GM23338 (cell line): ENCODE measurements at regions not wholly inside any gene's neighbourhood (a gene's known extent, or its start where the extent isn't known, plus 50 kb on each side); places are given as distances from the start of the nearest gene placed in this dataset.

Source experiments
- EZH2phosphoT487 ChIP-seq: fragments of 200-600 bp; sonication (generic); IDR thresholded peaks from one replicate; pipeline ENCODE4 v1.8.1; 2018; ENCODE audit warnings: antibody characterized with exemption; ENCODE audit not compliant: unreplicated experiment
- JUNB ChIP-seq: IDR thresholded peaks from one replicate; pipeline ENCODE4 v1.6.1; 2016; ENCODE audit warnings: antibody characterized with exemption; ENCODE audit not compliant: unreplicated experiment
- POLR2AphosphoS5 ChIP-seq: IDR thresholded peaks from 2 replicates; pipeline ENCODE4 v1.6.1; 2016; ENCODE audit warnings: antibody characterized with exemption, low read depth
- STAT1 ChIP-seq: IDR thresholded peaks from one replicate; pipeline ENCODE4 v1.6.1; 2016; ENCODE audit warnings: antibody characterized with exemption; ENCODE audit not compliant: unreplicated experiment
- ZNF114 ChIP-seq: fragments of 250-450 bp; sonication (Bioruptor Pico); IDR thresholded peaks from 2 replicates; pipeline ENCODE4 v1.5.0; 2020; ENCODE audit warnings: mild to moderate bottlenecking, moderate library complexity
- ZNF331 ChIP-seq: fragments of 250-450 bp; sonication (Bioruptor Pico); IDR thresholded peaks from 2 replicates; pipeline ENCODE4 v1.5.0; 2020; ENCODE audit warnings: low read depth, mild to moderate bottlenecking, moderate library complexity
- TF ChIP-seq, protein P1 (sequence below), 2 experiments: fragments of 200-600 bp in 1 of 2; sonication (generic) in 1 of 2; conservative IDR thresholded peaks; 2 replicates each; pipeline versions ENCODE4 v1.5.1 to v1.6.1; 2016 to 2017; ENCODE audit warnings: antibody characterized with exemption in 2 of 2, low read depth in 2 of 2, mild to moderate bottlenecking in 2 of 2, moderate library complexity in 1 of 2

DNA sequence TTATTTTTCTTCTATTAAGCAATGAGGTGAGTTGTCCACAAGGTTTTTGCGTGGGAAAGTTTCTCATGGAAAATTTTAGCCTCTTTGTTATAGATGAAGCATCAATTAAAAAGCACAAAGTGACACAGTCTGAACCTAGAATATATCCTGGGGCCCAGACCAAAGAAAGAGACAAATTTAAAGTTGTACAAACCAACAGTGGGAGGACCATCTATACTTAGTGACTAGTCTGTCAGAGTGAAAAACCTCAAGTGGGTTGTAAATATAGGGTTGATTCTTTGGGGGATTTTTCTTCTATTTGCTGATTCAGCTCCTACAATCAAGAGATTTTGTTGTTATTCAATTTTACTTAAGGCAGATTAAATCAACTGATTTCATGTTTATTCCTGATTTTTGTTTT lies 256.2 kb downstream of the SATB2 start:
- TF ChIP-seq, protein P1, sequence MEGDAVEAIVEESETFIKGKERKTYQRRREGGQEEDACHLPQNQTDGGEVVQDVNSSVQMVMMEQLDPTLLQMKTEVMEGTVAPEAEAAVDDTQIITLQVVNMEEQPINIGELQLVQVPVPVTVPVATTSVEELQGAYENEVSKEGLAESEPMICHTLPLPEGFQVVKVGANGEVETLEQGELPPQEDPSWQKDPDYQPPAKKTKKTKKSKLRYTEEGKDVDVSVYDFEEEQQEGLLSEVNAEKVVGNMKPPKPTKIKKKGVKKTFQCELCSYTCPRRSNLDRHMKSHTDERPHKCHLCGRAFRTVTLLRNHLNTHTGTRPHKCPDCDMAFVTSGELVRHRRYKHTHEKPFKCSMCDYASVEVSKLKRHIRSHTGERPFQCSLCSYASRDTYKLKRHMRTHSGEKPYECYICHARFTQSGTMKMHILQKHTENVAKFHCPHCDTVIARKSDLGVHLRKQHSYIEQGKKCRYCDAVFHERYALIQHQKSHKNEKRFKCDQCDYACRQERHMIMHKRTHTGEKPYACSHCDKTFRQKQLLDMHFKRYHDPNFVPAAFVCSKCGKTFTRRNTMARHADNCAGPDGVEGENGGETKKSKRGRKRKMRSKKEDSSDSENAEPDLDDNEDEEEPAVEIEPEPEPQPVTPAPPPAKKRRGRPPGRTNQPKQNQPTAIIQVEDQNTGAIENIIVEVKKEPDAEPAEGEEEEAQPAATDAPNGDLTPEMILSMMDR (conservative IDR thresholded peaks at IDR 0.05; ENCODE audit: low read depth in 2 of 2) = no peak
- TF ChIP-seq STAT1 (no peak), EZH2phosphoT487 (no peak), POLR2AphosphoS5 (no peak), JUNB (no peak), ZNF331 (CRISPR knock-in tag) (no peak), ZNF114 (CRISPR knock-in tag) (no peak)
